Thyroid gland (tissue), 4 donors: ENCODE measurements at regions not wholly inside any gene's neighbourhood (a gene's known extent, or its start where the extent isn't known, plus 50 kb on each side); places are given as distances from the start of the nearest gene placed in this dataset.

Experiments
- POLR2A ChIP-seq, 2 donors: fragments of 450-650 bp; IDR thresholded peaks; one replicate each; pipeline ENCODE4 v1.6.1; 2017; ENCODE audit warnings: antibody characterized with exemption in 2 of 2, mild to moderate bottlenecking in 2 of 2, moderate library complexity in 1 of 2
- TF ChIP-seq, protein P1 (sequence below), 6 experiments: fragments of 200-600 bp in 3 of 6; fragments of 450-650 bp in 3 of 6; sonication (generic) in 3 of 6; IDR thresholded peaks; one replicate each; pipeline ENCODE4 v1.5.1; 2016 to 2019; ENCODE audit warnings: antibody characterized with exemption in 6 of 6, mild to moderate bottlenecking in 2 of 6, inconsistent platforms in 1 of 6, moderate library complexity in 1 of 6

DNA sequence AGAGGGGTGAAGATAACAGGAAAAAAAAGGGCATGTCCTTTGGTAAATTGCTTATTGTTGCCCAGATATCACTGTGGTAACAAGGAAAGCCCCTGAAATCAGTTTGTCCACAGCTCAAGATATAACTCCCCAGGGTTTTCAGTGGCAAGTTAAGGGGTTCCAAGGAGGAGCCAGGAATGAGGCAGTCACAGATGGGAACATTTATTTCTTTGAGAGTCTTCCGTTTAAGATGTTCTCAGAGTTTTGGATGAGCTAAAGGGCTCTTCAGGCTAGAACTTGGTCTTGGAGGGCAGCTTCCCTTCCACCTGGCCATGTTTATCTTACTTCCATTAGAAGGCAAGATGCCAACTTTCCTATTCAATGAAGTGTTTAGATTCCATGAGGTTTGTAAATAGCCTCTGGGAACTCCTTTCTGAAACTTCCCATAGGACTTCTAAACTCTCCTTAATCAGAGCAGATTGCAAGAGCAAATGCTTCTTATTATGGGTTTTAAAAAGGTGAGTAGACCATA lies 277.6 kb upstream of the TNC start:
- TF ChIP-seq, protein P1, sequence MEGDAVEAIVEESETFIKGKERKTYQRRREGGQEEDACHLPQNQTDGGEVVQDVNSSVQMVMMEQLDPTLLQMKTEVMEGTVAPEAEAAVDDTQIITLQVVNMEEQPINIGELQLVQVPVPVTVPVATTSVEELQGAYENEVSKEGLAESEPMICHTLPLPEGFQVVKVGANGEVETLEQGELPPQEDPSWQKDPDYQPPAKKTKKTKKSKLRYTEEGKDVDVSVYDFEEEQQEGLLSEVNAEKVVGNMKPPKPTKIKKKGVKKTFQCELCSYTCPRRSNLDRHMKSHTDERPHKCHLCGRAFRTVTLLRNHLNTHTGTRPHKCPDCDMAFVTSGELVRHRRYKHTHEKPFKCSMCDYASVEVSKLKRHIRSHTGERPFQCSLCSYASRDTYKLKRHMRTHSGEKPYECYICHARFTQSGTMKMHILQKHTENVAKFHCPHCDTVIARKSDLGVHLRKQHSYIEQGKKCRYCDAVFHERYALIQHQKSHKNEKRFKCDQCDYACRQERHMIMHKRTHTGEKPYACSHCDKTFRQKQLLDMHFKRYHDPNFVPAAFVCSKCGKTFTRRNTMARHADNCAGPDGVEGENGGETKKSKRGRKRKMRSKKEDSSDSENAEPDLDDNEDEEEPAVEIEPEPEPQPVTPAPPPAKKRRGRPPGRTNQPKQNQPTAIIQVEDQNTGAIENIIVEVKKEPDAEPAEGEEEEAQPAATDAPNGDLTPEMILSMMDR (IDR thresholded peaks at IDR 0.05) = no peak
- no peak for TF ChIP-seq POLR2A (IDR thresholded peaks at IDR 0.05)
